OCI-LY7 (cell line): ENCODE measurements at regions not wholly inside any gene's neighbourhood (a gene's known extent, or its start where the extent isn't known, plus 50 kb on each side); places are given as distances from the start of the nearest gene placed in this dataset.

ENCODE experiments used
- BruUV-seq: library from RNA; stranded (reverse); fragments of 400-500 nt; replicated peaks from 2 replicates; lab custom pipeline; 2021; lab: Mats Ljungman, UMichigan
- CTCF ChIA-PET: fragments of 300-600 bp; sonication (Branson Sonifier 250); formaldehyde crosslinking; loops from one replicate; lab custom pipeline; 2022; ENCODE audit warnings: antibody characterized with exemption; ENCODE audit not compliant: unreplicated experiment; lab: Charles Lee
- POLR2A ChIA-PET: fragments of 300-600 bp; sonication (Branson Sonifier 250); formaldehyde crosslinking; loops from one replicate; lab custom pipeline; 2022; ENCODE audit warnings: antibody characterized with exemption; lab: Charles Lee
- DNase-seq: peaks from one replicate; pipeline ENCODE4 v3.0.0-alpha.2; 2015; ENCODE audit warnings: low spot score
- H2AFZ ChIP-seq: fragments of 200-600 bp; sonication (generic), shearing (Covaris generic); 2 replicates; pipeline ENCODE4 v1.6.1; 2014; ENCODE audit warnings: mild to moderate bottlenecking, antibody characterized with exemption, low read length, moderate library complexity
- H3K27ac ChIP-seq: fragments of 200-600 bp; sonication (generic); 2 replicates; pipeline ENCODE4 v1.5.1; 2014; ENCODE audit warnings: mixed run types, low read depth, mild to moderate bottlenecking, moderate library complexity, low read length, inconsistent platforms; ENCODE audit not compliant: poor library complexity, severe bottlenecking
- H3K36me3 ChIP-seq: fragments of 200-600 bp; sonication (generic); 2 replicates; pipeline ENCODE4 v1.6.1; 2014; ENCODE audit warnings: mild to moderate bottlenecking, antibody characterized with exemption, low read length, moderate library complexity, mixed read lengths; ENCODE audit not compliant: insufficient read depth
- H3K4me1 ChIP-seq: fragments of 200-600 bp; sonication (generic); 2 replicates; pipeline ENCODE4 v1.5.1; 2014; ENCODE audit warnings: mild to moderate bottlenecking, low read length; ENCODE audit not compliant: insufficient read depth, poor library complexity, severe bottlenecking
- H3K4me2 ChIP-seq: fragments of 200-600 bp; sonication (generic); 2 replicates; pipeline ENCODE4 v1.6.1; 2014; ENCODE audit warnings: mild to moderate bottlenecking, low read length
- H3K4me3 ChIP-seq: fragments of 200-600 bp; sonication (generic); 2 replicates; pipeline ENCODE4 v1.5.1; 2014; ENCODE audit warnings: mild to moderate bottlenecking, low read depth, low read length; ENCODE audit not compliant: poor library complexity, severe bottlenecking
- H3K79me2 ChIP-seq: fragments of 200-600 bp; sonication (generic); 2 replicates; pipeline ENCODE4 v1.6.1; 2016; ENCODE audit warnings: low read depth, mild to moderate bottlenecking, low read length, moderate library complexity, mixed read lengths; ENCODE audit not compliant: insufficient read depth
- H3K9me2 ChIP-seq: fragments of 200-600 bp; sonication (generic); 2 replicates; pipeline ENCODE4 v1.6.1; 2016; ENCODE audit warnings: mild to moderate bottlenecking, low read length, mixed read lengths; ENCODE audit not compliant: insufficient read depth
- H3K9me3 ChIP-seq: fragments of 200-600 bp; sonication (generic); 2 replicates; pipeline ENCODE4 v1.6.1; 2014; ENCODE audit warnings: mild to moderate bottlenecking, mixed run types, low read length, mixed read lengths
- H4K20me1 ChIP-seq: fragments of 200-600 bp; sonication (generic); 2 replicates; pipeline ENCODE4 v1.6.1; 2014; ENCODE audit warnings: mild to moderate bottlenecking, antibody characterized with exemption, low read length, moderate library complexity, mixed read lengths; ENCODE audit not compliant: insufficient read depth
- CTCF ChIP-seq: fragments of 200-600 bp; sonication (generic); conservative IDR thresholded peaks from 2 replicates; pipeline ENCODE4 v1.5.1; 2014; ENCODE audit warnings: mild to moderate bottlenecking, antibody characterized with exemption, low read length, moderate library complexity, mixed read lengths
- EZH2phosphoT487 ChIP-seq: fragments of 200-600 bp; sonication (generic); IDR thresholded peaks from 2 replicates; pipeline ENCODE4 v1.6.1; 2018; ENCODE audit warnings: low read depth, borderline replicate concordance, mild to moderate bottlenecking, mixed run types, antibody characterized with exemption, low read length, moderate library complexity, mixed read lengths
- intact Hi-C: fragments of 100-400 bp; cut with micrococcal nuclease; formaldehyde crosslinking; loops from one replicate; pipeline ENCODE4 v1.10.0; 2022; ENCODE audit not compliant: unreplicated experiment

DNA sequence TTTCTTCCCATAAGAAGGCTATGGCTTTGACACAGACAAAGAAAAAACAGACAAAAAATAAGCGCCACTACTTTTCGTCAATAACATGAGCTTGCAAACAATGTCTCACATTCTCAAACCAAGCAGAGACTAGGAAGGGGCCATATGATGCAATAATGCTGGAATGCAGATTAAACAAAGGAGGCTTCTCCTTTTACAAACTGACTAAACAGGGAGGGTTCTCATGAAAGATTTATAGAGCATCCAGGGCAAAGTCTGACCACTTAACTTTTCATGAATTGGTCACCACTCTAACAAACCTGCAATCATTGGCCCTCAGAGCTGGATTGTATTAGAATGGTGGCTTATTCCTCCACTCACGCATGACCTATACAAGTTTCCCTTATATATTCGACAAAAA lies 663.3 kb upstream of the CHAC2 start:
- intact Hi-C loops, result no loop called here
- Histone ChIP-seq H2AFZ (no peak overlapping the region), H3K27ac (no peak overlapping the region), H3K4me3 (no peak overlapping the region), H3K4me1 (no peaks in the 10 kb centered on the region), H3K4me2 (no peak overlapping the region), H3K9me2 (no peaks in the 10 kb centered on the region), H4K20me1 (no peaks in the 10 kb centered on the region), H3K36me3 (no peaks in the 10 kb centered on the region), H3K9me3 (no peaks in the 10 kb centered on the region), H3K79me2 (no peaks in the 10 kb centered on the region)
- TF ChIP-seq CTCF (no peak), EZH2phosphoT487 (no peak)
- no peak for DNase-seq
- ChIA-PET CTCF (no interaction called here), POLR2A (no interaction called here)
- no TSS peak for BruUV-seq

GRCh38 chr2:53103679-53104078 lies 663.9 kb upstream of the CHAC2 start:
- intact Hi-C loops, result no loop called here
- no TSS peak for BruUV-seq
- no peak for DNase-seq
- H2AFZ ChIP-seq, result no peak overlapping the region
- no peak overlapping the region for H3K4me2 ChIP-seq
- CTCF ChIA-PET, result no interaction called here
- H3K4me1 ChIP-seq, result no peaks in the 10 kb centered on the region
- no peaks in the 10 kb centered on the region for H4K20me1 ChIP-seq
- H3K9me2 ChIP-seq, result no peaks in the 10 kb centered on the region
- no peaks in the 10 kb centered on the region for H3K79me2 ChIP-seq
- no peaks in the 10 kb centered on the region for H3K9me3 ChIP-seq
- TF ChIP-seq EZH2phosphoT487 (no peak), CTCF (no peak)
- no peaks in the 10 kb centered on the region for H3K36me3 ChIP-seq
- no peak overlapping the region for H3K4me3 ChIP-seq
- POLR2A ChIA-PET, result no interaction called here
- H3K27ac ChIP-seq, result no peak overlapping the region

GRCh38 chr2:53098696-53099078 lies 668.9 kb upstream of the CHAC2 start:
- Histone ChIP-seq H4K20me1 (no peaks in the 10 kb centered on the region), H3K4me3 (no peak overlapping the region), H3K9me3 (no peaks in the 10 kb centered on the region), H3K36me3 (no peaks in the 10 kb centered on the region), H3K79me2 (no peaks in the 10 kb centered on the region), H3K27ac (no peak overlapping the region), H3K9me2 (no peaks in the 10 kb centered on the region), H3K4me1 (no peaks in the 10 kb centered on the region), H2AFZ (no peak overlapping the region), H3K4me2 (no peak overlapping the region)
- POLR2A ChIA-PET, result no interaction called here
- intact Hi-C loops, result no loop called here
- TF ChIP-seq EZH2phosphoT487 (no peak), CTCF (no peak)
- CTCF ChIA-PET, result no interaction called here
- no peak for DNase-seq
- no TSS peak for BruUV-seq
